GM21737 (cell line): ENCODE measurements at regions not wholly inside any gene's neighbourhood (a gene's known extent, or its start where the extent isn't known, plus 50 kb on each side); places are given as distances from the start of the nearest gene placed in this dataset.
"Not testable (repeated sequence)": the region's sequence is repeated elsewhere in the genome, so short reads cannot be mapped to it uniquely, and the experiment has no call there.

Experiments used
- ATAC-seq: cut with Tn5 transposase; IDR thresholded peaks from one replicate; pipeline ENCODE4 v1.9.1; 2021; ENCODE audit warnings: mild to moderate bottlenecking, moderate library complexity; ENCODE audit not compliant: unreplicated experiment

- no peak for ATAC-seq
Observed at GRCh38 chr1:56092684-56093570, 486.4 kb downstream of the PLPP3 start.

- not testable (repeated sequence) for ATAC-seq
Observed at GRCh38 chr1:56089826-56090225, 489.5 kb downstream of the PLPP3 start.

- ATAC-seq = no peak
Observed at GRCh38 chr1:56084246-56084645, 495.1 kb downstream of the PLPP3 start.

GRCh38 chr1:56081736-56082135, 497.6 kb downstream of the PLPP3 start:
- no peak for ATAC-seq

GRCh38 chr1:56081173-56081572, 498.2 kb downstream of the PLPP3 start:
- no peak for ATAC-seq

GRCh38 chr1:56080123-56080522, 499.2 kb downstream of the PLPP3 start:
- ATAC-seq = no peak

- ATAC-seq = no peak
Observed at GRCh38 chr1:56079391-56079790, 500.0 kb downstream of the PLPP3 start.

- no peak for ATAC-seq
Observed at GRCh38 chr1:56077206-56077605, 502.2 kb downstream of the PLPP3 start.

- ATAC-seq = no peak
Observed at GRCh38 chr1:56074007-56074651, 505.2 kb downstream of the PLPP3 start.

- ATAC-seq = no peak
Observed at GRCh38 chr1:56073614-56074006, 505.8 kb downstream of the PLPP3 start.

- no peak for ATAC-seq
Observed at GRCh38 chr1:56073206-56073605, 506.2 kb downstream of the PLPP3 start.

- ATAC-seq = no peak
Observed at GRCh38 chr1:56072310-56072709, 507.1 kb downstream of the PLPP3 start.

- ATAC-seq = no peak
Observed at GRCh38 chr1:56071351-56071750, 508.0 kb downstream of the PLPP3 start.

- no peak for ATAC-seq
Observed at GRCh38 chr1:56070601-56071000, 508.8 kb downstream of the PLPP3 start.

- no peak for ATAC-seq
Observed at GRCh38 chr1:56069824-56070223, 509.5 kb downstream of the PLPP3 start.

GRCh38 chr1:56068908-56069307, 510.5 kb downstream of the PLPP3 start:
- ATAC-seq = no peak

- no peak for ATAC-seq
Observed at GRCh38 chr1:56068210-56068609, 511.2 kb downstream of the PLPP3 start.

- ATAC-seq = no peak
Observed at GRCh38 chr1:56065729-56066128, 513.6 kb downstream of the PLPP3 start.

GRCh38 chr1:56064705-56065104, 514.7 kb downstream of the PLPP3 start:
- ATAC-seq = no peak

- ATAC-seq = no peak
Observed at GRCh38 chr1:56063461-56063860, 515.9 kb downstream of the PLPP3 start.

- ATAC-seq = no peak
Observed at GRCh38 chr1:56062625-56063024, 516.7 kb downstream of the PLPP3 start.

- ATAC-seq = no peak
Observed at GRCh38 chr1:56061824-56062223, 517.5 kb downstream of the PLPP3 start.
